CD14-positive monocyte (primary cell): ENCODE measurements at regions not wholly inside any gene's neighbourhood (a gene's known extent, or its start where the extent isn't known, plus 50 kb on each side); places are given as distances from the start of the nearest gene placed in this dataset.

ENCODE experiments used
- DNase-seq, 3 donors: peaks; one replicate each; pipeline ENCODE4 v3.0.0-alpha.2; 2011 to 2022
- H2AFZ ChIP-seq: 2 replicates; pipeline ENCODE4 v1.6.0; 2012; ENCODE audit warnings: mild to moderate bottlenecking, low read depth, low read length, inconsistent platforms; ENCODE audit not compliant: insufficient read depth, poor library complexity, severe bottlenecking
- H3K27ac ChIP-seq, 2 donors: 1 replicate in 1 of 2; 2 replicates in 1 of 2; pipeline ENCODE4 v1.5.1; 2012 to 2013; ENCODE audit warnings: low read length in 2 of 2, control low read depth in 1 of 2, inconsistent platforms in 1 of 2, low read depth in 1 of 2, mild to moderate bottlenecking in 1 of 2
- H3K27me3 ChIP-seq, 2 donors: one replicate each; pipeline versions ENCODE4 v1.6.0 to v1.6.1; 2011 to 2013; ENCODE audit warnings: low read length in 2 of 2; ENCODE audit not compliant: control insufficient read depth in 2 of 2, insufficient read depth in 2 of 2
- H3K36me3 ChIP-seq, 2 donors: replicated peaks in 1 of 2; 1 replicate in 1 of 2; 2 replicates in 1 of 2; pipeline versions ENCODE4 v1.5.1 to v1.6.1; 2012 to 2013; ENCODE audit warnings: low read length in 2 of 2, control low read depth in 1 of 2, inconsistent platforms in 1 of 2, mild to moderate bottlenecking in 1 of 2; ENCODE audit not compliant: insufficient read depth in 2 of 2, control insufficient read depth in 1 of 2
- H3K4me1 ChIP-seq, 2 donors: 1 replicate in 1 of 2; 2 replicates in 1 of 2; pipeline versions ENCODE4 v1.5.1 to v1.6.1; 2012 to 2013; ENCODE audit warnings: low read length in 2 of 2, control low read depth in 1 of 2, inconsistent platforms in 1 of 2, mild to moderate bottlenecking in 1 of 2, moderate library complexity in 1 of 2; ENCODE audit not compliant: insufficient read depth in 2 of 2, control insufficient read depth in 1 of 2
- H3K4me2 ChIP-seq: replicated peaks from 2 replicates; pipeline ENCODE3; 2012; ENCODE audit warnings: low read length, moderate library complexity, mild to moderate bottlenecking; ENCODE audit not compliant: poor library complexity, severe bottlenecking; ENCODE audit errors: extremely low read depth
- H3K4me3 ChIP-seq, 3 experiments: fragments of 200-600 bp in 1 of 3; sonication (generic) in 1 of 3; replicated peaks in 1 of 3; 1 replicate in 2 of 3; 2 replicates in 1 of 3; pipeline ENCODE4 v1.5.1; 2011 to 2013; ENCODE audit warnings: low read length in 3 of 3, mild to moderate bottlenecking in 3 of 3, control low read depth in 2 of 3, low read depth in 2 of 3, inconsistent platforms in 1 of 3, moderate library complexity in 1 of 3
- H3K79me2 ChIP-seq: 2 replicates; pipeline ENCODE4 v1.6.0; 2012; ENCODE audit warnings: mild to moderate bottlenecking, control low read depth, inconsistent platforms, low read length, moderate library complexity; ENCODE audit not compliant: insufficient read depth
- H3K9ac ChIP-seq: 2 replicates; pipeline ENCODE4 v1.6.0; 2017; ENCODE audit warnings: low read length, mild to moderate bottlenecking; ENCODE audit not compliant: insufficient read depth, poor library complexity, severe bottlenecking
- H3K9me3 ChIP-seq, 2 donors: replicated peaks in 1 of 2; 1 replicate in 1 of 2; 2 replicates in 1 of 2; pipeline versions ENCODE4 v1.5.1 to v1.6.1; 2012 to 2013; ENCODE audit warnings: low read length in 2 of 2, control low read depth in 1 of 2; ENCODE audit not compliant: control insufficient read depth in 1 of 2, insufficient read depth in 1 of 2
- H4K20me1 ChIP-seq: 2 replicates; pipeline ENCODE4 v1.6.0; 2012; ENCODE audit warnings: mild to moderate bottlenecking, low read length, control low read depth, moderate library complexity; ENCODE audit not compliant: insufficient read depth
- H3K27ac Mint-ChIP-seq, 7 donors: one replicate each; pipeline ENCODE4 v1.8.0; 2020; ENCODE audit warnings: mild to moderate bottlenecking in 7 of 7, mixed read lengths in 7 of 7, moderate library complexity in 6 of 7, inconsistent platforms in 2 of 7
- H3K27me3 Mint-ChIP-seq, 3 donors: one replicate each; pipeline ENCODE4 v1.8.0; 2021 to 2022; ENCODE audit warnings: low read depth in 3 of 3, mild to moderate bottlenecking in 3 of 3, mixed read lengths in 3 of 3, moderate library complexity in 3 of 3, inconsistent platforms in 1 of 3
- H3K36me3 Mint-ChIP-seq, 2 donors: one replicate each; pipeline ENCODE4 v1.8.0; 2020; ENCODE audit warnings: mixed read lengths in 2 of 2, inconsistent platforms in 1 of 2, mild to moderate bottlenecking in 1 of 2
- H3K4me1 Mint-ChIP-seq: one replicate; pipeline ENCODE4 v1.8.0; 2020; ENCODE audit warnings: mild to moderate bottlenecking, mixed read lengths
- H3K4me3 Mint-ChIP-seq, 2 donors: one replicate each; pipeline ENCODE4 v1.8.0; 2020; ENCODE audit warnings: mild to moderate bottlenecking in 2 of 2, mixed read lengths in 2 of 2, moderate library complexity in 1 of 2
- H3K9me3 Mint-ChIP-seq, 7 donors: one replicate each; pipeline ENCODE4 v1.8.0; 2020 to 2022; ENCODE audit warnings: mixed read lengths in 7 of 7, mild to moderate bottlenecking in 6 of 7, moderate library complexity in 6 of 7, inconsistent platforms in 2 of 7
- CTCF ChIP-seq: fragments of 200-600 bp; IDR thresholded peaks from one replicate; pipeline ENCODE4 v1.8.0; 2022; ENCODE audit warnings: antibody characterized with exemption, mild to moderate bottlenecking
- WGBS: methylation state at CpG from one replicate; pipeline ENCODE4 v1.1.5; 2013; ENCODE audit warnings: missing lambda C conversion rate; ENCODE audit not compliant: insufficient coverage; 5-methylcytosine and 5-hydroxymethylcytosine counted together
- intact Hi-C, 2 donors: fragments of 100-400 bp; cut with micrococcal nuclease; formaldehyde crosslinking; loops; one replicate each; pipeline versions ENCODE4 v1.15.0 to v1.15.1; 2023

GRCh38 chr4:22301253-22301652 is 214.6 kb downstream of the ADGRA3 start:
- Histone ChIP-seq H3K27ac (no peak overlapping the region), H3K9ac (no peak overlapping the region), H3K4me3 (no peak overlapping the region), H3K79me2 (no peaks in the 10 kb centered on the region), H3K4me2 (no peak overlapping the region), H3K9me3 (peaks cover 12 to 13% of the 10 kb centered on the region in 2 donors), H2AFZ (no peak overlapping the region), H3K4me1 (no peaks in the 10 kb centered on the region), H3K36me3 (no peaks in the 10 kb centered on the region), H4K20me1 (no peaks in the 10 kb centered on the region), H3K27me3 (no peaks in the 10 kb centered on the region)
- Mint-ChIP-seq H3K4me1 (no peaks in the 10 kb centered on the region), H3K36me3 (no peaks in the 10 kb centered on the region), H3K27me3 (no peaks in the 10 kb centered on the region), H3K9me3 (peaks cover 9 to 22% (median 13%) of the 10 kb centered on the region in 7 donors), H3K27ac (no peak overlapping the region), H3K4me3 (no peak overlapping the region)
- no CpG with 5 or more reads among the region's 2 CpGs for WGBS
- no peak for DNase-seq
- TF ChIP-seq CTCF = no peak
- intact Hi-C loops = no loop called here

- H3K4me2 ChIP-seq = no peak overlapping the region
- Mint-ChIP-seq H3K9me3 (peaks cover 6 to 20% (median 11%) of the 10 kb centered on the region in 7 donors), H3K27me3 (no peaks in the 10 kb centered on the region), H3K4me1 (no peaks in the 10 kb centered on the region), H3K27ac (no peak overlapping the region), H3K4me3 (no peak overlapping the region), H3K36me3 (no peaks in the 10 kb centered on the region)
- no peak overlapping the region for H3K9ac ChIP-seq
- no peak for DNase-seq
- H4K20me1 ChIP-seq = no peaks in the 10 kb centered on the region
- H3K27me3 ChIP-seq = no peaks in the 10 kb centered on the region
- 100% methylated on average over 2 of the region's 3 CpGs for WGBS
- H3K27ac ChIP-seq = no peak overlapping the region
- no peak for TF ChIP-seq CTCF
- intact Hi-C loops = no loop called here
- no peaks in the 10 kb centered on the region for H3K4me1 ChIP-seq
- no peaks in the 10 kb centered on the region for H3K36me3 ChIP-seq
- no peaks in the 10 kb centered on the region for H3K79me2 ChIP-seq
- H3K4me3 ChIP-seq = no peak overlapping the region
- no peak overlapping the region for H2AFZ ChIP-seq
- H3K9me3 ChIP-seq = peaks cover 7 to 9% of the 10 kb centered on the region in 2 donors
These were observed 216.2 kb downstream of the ADGRA3 start for GRCh38 chr4:22299678-22300077.
